ENCODE measurements at regions not wholly inside any gene's neighbourhood (a gene's known extent, or its start where the extent isn't known, plus 50 kb on each side); places are given as distances from the start of the nearest gene placed in this dataset.

- peak; percentile 36 for DNase-seq (ENCODE audit: low spot score)
These were observed 724.4 kb upstream of the SLITRK5 start for GRCh38 chr13:86946734-86947133.

- no peak for DNase-seq (ENCODE audit: low spot score)
These were observed 716.8 kb upstream of the SLITRK5 start for GRCh38 chr13:86954341-86954740.

GRCh38 chr13:86960876-86961275 lies 710.3 kb upstream of the SLITRK5 start:
- DNase-seq (ENCODE audit: low spot score) = no peak

- DNase-seq (ENCODE audit: low spot score) = no peak
These were observed 696.7 kb upstream of the SLITRK5 start for GRCh38 chr13:86974251-86974994.

- no peak for DNase-seq (ENCODE audit: low spot score)
These were observed 696.2 kb upstream of the SLITRK5 start for GRCh38 chr13:86974995-86975328.

- no peak for DNase-seq (ENCODE audit: low spot score)
These were observed 694.4 kb upstream of the SLITRK5 start for GRCh38 chr13:86976521-86977324.

GRCh38 chr13:86986448-86986847 lies 684.7 kb upstream of the SLITRK5 start:
- no peak for DNase-seq (ENCODE audit: low spot score)

- no peak for DNase-seq (ENCODE audit: low spot score)
These were observed 678.9 kb upstream of the SLITRK5 start for GRCh38 chr13:86992251-86992650.

- no peak for DNase-seq (ENCODE audit: low spot score)
These were observed 667.9 kb upstream of the SLITRK5 start for GRCh38 chr13:87003265-87003664.

GRCh38 chr13:87005511-87005910 lies 665.7 kb upstream of the SLITRK5 start:
- DNase-seq (ENCODE audit: low spot score) = no peak

- DNase-seq (ENCODE audit: low spot score) = no peak
These were observed 635.6 kb upstream of the SLITRK5 start for GRCh38 chr13:87035526-87035925.

- no peak for DNase-seq (ENCODE audit: low spot score)
These were observed 628.2 kb upstream of the SLITRK5 start for GRCh38 chr13:87042946-87043345.

GRCh38 chr13:87052731-87053130 lies 618.4 kb upstream of the SLITRK5 start:
- DNase-seq (ENCODE audit: low spot score) = no peak

- no peak for DNase-seq (ENCODE audit: low spot score)
These were observed 613.2 kb upstream of the SLITRK5 start for GRCh38 chr13:87057807-87058520.

- no peak for DNase-seq (ENCODE audit: low spot score)
These were observed 612.3 kb upstream of the SLITRK5 start for GRCh38 chr13:87058786-87059329.

GRCh38 chr13:87078947-87079795 lies 592.0 kb upstream of the SLITRK5 start:
- no peak for DNase-seq (ENCODE audit: low spot score)

GRCh38 chr13:87080100-87080779 lies 590.9 kb upstream of the SLITRK5 start:
- no peak for DNase-seq (ENCODE audit: low spot score)

- no peak for DNase-seq (ENCODE audit: low spot score)
These were observed 587.0 kb upstream of the SLITRK5 start for GRCh38 chr13:87084192-87084591.

- DNase-seq (ENCODE audit: low spot score) = no peak
These were observed 583.4 kb upstream of the SLITRK5 start for GRCh38 chr13:87087741-87088140.

GRCh38 chr13:87089391-87089790 lies 581.8 kb upstream of the SLITRK5 start:
- DNase-seq (ENCODE audit: low spot score) = no peak

GRCh38 chr13:87093399-87093798 lies 577.8 kb upstream of the SLITRK5 start:
- DNase-seq (ENCODE audit: low spot score) = no peak
